Suprapubic skin (tissue), 3 donors: ENCODE measurements at regions not wholly inside any gene's neighbourhood (a gene's known extent, or its start where the extent isn't known, plus 50 kb on each side); places are given as distances from the start of the nearest gene placed in this dataset.

Experiments
- CTCF ChIP-seq, 2 donors: fragments of 200-600 bp in 1 of 2; fragments of 450-650 bp in 1 of 2; sonication (generic) in 1 of 2; IDR thresholded peaks; one replicate each; pipeline ENCODE4 v1.5.1; 2016 to 2019; ENCODE audit warnings: antibody characterized with exemption in 2 of 2, mild to moderate bottlenecking in 1 of 2, moderate library complexity in 1 of 2
- POLR2A ChIP-seq, 2 donors: fragments of 450-650 bp; IDR thresholded peaks; one replicate each; pipeline ENCODE4 v1.6.1; 2017; ENCODE audit warnings: antibody characterized with exemption in 2 of 2, mild to moderate bottlenecking in 2 of 2, moderate library complexity in 2 of 2

- TF ChIP-seq POLR2A (IDR thresholded peaks at IDR 0.05) (no peak), CTCF (IDR thresholded peaks at IDR 0.05) (no peak)
These were observed 901.7 kb downstream of the LRFN5 start for GRCh38 chr14:42508209-42508946.
